Kidney tubule cell (primary cell): ENCODE measurements at regions not wholly inside any gene's neighbourhood (a gene's known extent, or its start where the extent isn't known, plus 50 kb on each side); places are given as distances from the start of the nearest gene placed in this dataset.
"Not testable (repeated sequence)": the region's sequence is repeated elsewhere in the genome, so short reads cannot be mapped to it uniquely, and the experiment has no call there.

Experiments
- DNase-seq: peaks from one replicate; pipeline ENCODE4 v3.0.0-alpha.2; 2018; ENCODE audit warnings: low spot score

DNA sequence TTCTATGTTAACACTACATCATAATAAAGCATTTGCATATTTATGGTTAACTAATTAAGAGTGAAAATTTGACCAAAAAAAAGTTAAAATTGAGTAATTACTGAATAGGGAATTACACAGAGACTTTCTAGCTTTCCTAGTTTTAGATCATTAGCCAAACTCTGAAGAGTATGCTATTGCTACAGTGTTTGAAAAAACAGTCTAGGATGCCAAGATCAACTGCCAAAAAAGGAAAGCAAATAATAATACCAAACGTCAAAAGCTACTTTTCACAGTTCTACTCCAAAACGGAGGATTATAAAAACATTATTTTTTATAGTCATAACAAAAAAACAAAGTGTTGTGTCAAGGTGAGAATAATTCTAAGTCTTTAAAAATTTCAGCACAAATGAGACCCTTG is 359.8 kb upstream of the CTSO start:
- DNase-seq, result no peak

DNA sequence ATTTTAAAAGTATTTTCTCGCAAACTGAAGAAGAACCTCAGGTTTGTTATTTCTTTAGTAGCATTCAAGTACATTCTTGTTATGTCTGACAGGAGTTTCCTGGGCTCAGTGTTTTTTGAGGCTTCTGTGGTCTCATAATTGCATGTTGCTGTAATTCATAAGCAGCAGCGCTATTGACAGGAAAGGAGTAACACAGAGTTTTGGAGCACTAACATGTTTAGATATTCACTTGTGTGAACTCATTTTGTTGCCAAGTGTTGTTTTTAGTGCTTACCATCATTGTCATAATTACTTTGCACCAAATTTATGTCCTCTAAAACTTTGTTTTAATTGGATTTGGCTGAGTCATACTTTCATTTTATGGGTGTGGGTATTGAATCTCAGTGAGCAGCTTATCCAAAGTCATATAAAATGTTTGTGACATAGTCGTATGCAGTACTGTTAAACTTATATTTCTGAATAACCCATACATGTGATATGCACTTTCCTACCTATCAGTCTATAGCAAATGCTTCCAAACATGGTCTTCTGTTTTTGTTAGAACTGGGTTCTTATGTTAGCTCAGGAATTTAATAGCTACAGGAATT is 358.7 kb upstream of the CTSO start:
- DNase-seq, result no peak

DNA sequence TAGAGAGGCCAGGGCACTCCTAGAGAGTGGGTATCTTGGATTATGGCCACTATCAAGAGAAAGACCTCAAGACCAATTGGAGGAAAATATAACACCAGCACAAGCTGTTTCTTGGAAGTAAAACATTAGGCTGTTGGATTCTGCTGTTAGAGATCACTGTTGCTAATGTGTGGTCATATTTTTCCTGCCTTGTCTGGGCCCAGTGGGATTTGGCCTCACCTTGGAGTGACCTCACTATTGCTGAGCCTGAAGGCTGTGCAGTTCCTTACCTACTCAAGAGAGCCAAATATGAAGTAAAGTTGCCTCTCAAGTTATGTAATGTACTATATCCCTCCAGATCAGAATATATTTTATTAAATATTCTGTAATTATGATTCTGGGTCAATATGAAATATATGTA is 355.4 kb upstream of the CTSO start:
- DNase-seq, result no peak

DNA sequence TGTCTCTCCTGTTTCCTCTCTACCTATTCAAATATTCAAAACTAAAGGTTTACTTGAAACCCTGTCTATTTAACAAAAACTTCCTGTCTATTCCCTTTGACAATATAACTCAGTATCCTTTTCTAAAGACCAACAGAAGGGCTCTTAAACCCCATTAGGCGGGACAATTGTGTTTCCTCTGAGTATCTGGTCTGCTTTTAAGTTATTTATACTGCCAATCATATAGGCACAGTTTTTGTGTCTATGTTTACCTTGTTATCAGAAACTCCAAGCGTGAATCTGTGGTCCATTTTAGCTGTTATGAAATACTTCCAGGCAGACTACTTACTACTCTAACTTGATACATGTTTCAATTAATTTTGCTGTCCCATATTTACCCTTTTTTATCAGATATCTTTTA is 350.0 kb upstream of the CTSO start:
- DNase-seq, result no peak

DNA sequence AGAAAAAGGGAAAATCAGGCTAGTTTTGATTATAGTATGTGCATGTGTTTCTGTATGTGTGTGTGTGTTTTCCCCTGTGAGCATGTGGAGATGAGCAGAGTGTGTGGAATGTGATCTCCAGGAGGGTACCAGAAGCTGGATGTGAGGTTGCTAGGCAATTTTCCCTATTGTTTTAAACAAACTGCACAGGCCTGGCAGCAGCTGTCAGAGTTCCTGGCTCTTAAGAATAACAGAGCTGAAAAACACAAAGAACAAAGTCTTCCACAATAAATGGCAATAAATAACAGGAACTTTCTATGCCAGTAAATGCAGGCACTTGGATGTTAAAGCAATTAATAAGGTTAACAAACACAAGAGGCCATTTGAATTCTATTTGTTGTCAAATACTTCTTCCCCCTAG is 344.6 kb upstream of the CTSO start:
- peak; percentile 90 for DNase-seq

DNA sequence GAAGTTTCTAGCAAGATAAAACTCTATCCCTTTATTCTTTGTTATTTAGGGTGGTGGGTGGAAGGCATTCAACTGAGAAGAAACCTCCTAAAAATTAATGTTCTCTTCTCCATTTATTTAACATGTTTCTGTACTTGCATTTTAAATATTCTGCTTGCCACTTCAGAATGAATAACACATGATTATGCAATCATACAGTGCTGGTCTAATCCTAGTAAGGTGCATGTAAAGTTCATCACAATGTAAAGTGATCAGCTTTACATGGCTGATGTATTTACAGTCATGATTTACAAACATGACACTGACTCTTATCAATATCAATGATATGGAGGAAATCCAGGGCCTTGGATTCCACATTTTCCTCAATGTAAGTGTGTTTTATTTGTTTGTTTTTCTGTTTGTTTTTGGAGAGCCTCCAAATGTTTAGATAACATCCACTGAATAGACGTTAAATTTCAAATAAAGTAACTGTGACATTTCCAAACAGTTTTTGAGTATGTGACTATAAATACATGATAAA is 342.1 kb upstream of the CTSO start:
- DNase-seq, result peak; percentile 13

DNA sequence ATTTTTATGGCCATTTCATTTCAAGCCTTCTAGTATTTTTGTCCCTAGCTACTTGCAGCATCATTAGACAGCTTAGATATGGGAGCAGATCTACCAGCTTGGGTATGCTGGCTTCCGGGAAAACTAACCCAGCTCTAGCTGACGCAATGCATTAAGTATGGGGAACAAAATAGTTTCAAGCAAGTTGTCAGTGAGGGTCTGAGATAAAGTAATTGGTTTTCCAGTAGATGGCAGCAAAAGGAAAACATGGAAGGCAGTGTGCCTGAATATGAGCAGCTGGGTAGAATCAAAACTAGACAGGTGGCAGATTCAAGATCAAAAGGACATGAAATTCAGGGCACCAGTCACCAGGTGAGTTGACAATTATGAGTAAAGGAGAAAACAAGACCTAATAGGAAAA is 340.9 kb upstream of the CTSO start:
- peak; percentile 95 for DNase-seq

DNA sequence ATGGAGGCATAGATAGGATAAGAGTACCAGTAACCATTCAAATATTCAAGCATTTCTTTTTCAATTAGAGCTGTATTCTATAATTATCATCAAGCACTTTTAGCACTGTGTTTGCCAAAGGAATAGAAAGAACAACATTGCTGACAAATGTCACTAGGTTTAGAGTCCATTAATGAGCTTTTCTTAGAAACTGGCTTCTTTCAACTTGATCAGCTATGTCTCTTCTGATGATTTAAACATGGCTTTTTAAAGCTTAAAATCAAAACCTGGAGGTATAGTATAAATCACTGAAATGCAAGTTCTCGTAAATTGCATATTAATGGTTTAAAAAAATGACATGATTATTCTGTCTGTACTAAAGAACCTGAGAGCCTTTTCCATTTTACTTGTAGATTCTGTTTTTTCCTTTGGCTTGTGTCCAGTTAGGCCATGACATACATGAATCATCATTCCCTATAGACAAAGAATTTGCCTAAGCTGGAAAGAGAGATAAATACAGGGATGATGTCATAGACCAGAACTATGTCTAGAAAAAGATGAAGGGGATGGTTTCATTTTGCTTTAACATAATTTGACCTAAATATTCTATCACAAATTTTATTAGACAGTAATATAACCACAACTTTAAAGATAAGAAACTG is 340.1 kb upstream of the CTSO start:
- peak; percentile 73 for DNase-seq

DNA sequence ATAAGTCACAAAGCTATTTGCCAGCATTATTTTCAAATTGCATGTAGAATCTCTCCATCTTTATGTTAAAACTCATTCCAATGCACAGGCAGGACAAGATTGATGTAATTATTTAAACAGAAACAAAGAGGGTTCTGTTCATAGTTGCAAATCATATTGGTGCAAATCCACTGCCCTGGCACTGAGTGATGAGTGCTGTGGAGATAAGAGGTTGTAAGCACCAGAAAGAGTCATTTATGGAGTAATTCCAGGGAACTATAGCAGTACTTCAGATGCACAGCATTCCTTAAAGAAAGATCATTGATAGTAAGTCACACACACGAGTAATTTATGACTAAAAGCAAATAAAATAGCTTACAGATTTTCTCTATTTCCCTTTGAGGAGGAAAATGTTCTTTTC is 337.7 kb upstream of the CTSO start:
- peak; percentile 59 for DNase-seq

DNA sequence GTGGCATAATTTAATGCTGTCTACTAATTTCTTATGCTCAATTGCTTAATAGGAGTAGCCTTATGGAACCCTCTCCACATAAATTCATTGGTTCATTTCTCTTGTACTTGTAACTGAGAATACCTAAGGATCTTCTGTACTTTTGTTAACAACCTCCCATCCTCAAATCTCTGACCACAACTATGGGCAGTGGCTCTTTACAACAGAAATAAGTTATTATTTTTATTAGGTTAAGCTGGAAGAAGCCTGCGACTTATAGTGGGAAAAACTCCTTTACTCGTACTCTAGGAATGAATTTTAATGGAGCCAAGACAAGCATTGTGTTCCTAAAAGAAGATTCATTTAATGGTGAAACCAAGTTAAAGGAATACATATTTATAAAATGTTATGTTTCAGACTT is 337.1 kb upstream of the CTSO start:
- no peak for DNase-seq

DNA sequence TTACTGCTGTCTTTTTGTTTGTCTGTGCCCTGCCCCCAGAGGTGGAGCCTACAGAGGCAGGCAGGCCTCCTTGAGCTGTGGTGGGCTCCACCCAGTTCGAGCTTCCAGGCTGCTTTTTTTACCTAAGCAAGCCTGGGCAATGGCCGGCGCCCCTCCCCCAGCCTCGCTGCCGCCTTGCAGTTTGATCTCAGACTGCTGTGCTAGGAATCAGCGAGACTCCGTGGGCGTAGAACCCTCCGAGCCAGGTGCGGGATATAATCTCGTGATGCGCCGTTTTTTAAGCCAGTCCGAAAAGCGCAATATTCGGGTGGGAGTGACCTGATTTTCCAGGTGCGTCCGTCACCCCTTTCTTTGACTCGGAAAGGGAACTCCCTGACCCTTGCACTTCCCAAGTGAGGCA is 336.4 kb upstream of the CTSO start:
- not testable (repeated sequence) for DNase-seq

DNA sequence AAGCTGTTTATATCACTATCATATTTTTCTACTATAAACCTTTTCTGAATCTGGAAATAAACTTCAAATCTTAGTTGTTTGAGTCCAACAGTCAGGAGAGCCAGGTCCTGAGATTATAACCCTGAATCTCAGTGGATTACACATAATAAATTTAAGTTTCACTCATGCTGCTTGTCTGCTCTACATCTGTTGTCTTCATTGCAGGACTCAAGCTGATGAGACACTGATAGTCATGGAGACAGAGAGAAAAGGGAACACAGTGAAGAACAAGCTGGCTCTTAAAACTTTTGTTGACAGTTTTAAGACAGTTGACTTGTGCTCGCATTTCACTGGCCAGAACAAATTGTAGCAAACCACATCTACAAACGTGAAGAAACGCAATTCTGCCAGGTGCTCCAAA is 327.0 kb upstream of the CTSO start:
- no peak for DNase-seq

DNA sequence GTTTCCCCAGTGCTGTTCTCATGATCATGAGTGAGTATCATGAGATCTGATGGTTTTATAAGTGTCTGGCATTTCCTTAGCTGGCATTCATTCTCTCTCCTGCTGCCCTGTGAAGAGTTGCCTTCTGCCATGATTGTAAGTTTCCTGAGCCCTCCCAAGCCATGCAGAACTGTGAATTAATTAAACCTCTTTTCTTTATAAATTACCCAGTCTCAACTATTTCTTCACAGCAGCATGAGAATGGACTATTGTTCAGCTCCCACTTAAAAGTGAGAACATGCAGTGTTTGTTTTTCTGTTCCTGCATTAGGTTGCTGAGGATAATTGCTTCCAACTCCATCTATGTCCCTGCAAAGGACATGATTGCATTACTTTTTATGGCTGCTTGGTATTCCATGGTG is 311.7 kb upstream of the CTSO start:
- DNase-seq, result no peak

DNA sequence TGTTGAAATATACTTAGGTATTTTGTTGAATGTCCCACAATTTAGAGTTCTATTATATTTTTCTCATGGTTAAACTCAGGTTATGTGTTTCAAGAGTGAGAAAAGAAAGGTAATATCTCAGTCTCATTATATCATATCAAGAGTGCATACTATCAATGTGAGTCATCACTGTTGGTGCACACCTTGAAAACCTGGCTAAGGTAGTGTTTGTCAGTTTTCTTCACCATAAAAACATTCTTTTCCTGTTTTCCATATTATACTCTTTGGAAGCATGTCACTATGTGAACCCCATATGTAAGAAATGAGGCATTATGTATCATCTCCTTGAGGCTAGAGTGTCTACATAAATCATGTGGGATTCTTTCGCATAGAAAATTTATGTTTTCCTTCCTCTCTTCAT is 307.6 kb upstream of the CTSO start:
- peak; percentile 10 for DNase-seq

DNA sequence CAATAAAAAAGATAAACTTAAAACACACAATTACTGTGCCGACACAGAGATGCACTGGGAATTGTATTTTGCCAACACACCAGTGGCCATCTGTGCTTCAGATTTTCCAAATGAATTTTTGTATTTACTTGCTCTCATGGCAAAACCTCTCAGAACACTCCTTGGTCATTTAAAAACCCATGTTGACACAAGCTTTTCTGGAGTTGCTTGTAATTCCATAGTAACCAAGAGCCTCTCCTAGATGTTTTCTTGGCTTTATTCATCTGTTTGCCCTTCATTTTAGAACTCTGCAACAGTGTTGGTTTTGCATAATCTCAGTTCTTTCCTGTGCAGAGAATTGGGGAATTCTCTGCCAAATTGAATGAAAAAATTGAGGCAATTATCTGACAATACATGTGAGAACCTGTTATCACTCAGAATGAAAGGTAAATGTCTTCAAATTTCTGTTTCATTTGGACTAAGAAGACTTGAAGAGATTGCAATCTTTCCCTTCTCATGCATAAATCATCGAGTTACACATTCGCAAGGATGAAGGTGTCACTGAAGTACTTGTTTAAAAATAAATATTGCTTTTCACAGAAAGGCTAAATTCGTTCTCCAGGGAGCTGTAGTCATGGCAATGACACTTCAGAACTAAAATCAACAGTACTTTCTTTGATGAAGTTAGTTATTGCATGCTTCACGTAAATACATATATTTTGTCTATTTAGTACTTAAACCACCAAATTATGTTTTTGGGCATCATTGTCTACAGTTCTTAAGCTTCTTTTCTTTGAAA is 301.8 kb upstream of the CTSO start:
- DNase-seq, result no peak

DNA sequence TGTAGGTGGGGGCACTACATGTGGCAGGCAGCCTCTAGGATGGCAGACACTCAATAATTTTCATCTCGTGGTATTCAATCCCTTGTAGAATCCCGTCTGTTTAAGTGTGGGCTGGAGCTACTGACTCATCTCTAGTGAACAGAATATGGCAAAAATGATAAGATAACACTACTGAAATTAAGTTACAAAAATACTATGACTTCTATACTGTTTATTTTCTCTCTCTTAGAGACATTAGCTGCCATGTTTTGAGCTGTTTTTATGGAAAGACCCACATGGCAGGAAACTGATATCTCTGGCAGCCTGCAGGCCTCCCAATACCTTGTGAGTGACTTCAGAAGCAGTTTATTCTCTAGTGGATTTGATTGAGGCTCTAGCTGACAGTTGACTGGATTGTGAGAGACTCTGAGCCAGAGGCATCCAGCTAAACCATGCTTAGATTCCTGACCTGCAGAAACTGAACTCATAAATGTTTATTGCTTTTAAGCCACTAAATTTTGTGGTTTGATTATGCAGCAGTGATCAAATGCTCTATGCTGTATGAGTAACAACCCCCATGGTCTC is 298.8 kb upstream of the CTSO start:
- DNase-seq, result no peak

DNA sequence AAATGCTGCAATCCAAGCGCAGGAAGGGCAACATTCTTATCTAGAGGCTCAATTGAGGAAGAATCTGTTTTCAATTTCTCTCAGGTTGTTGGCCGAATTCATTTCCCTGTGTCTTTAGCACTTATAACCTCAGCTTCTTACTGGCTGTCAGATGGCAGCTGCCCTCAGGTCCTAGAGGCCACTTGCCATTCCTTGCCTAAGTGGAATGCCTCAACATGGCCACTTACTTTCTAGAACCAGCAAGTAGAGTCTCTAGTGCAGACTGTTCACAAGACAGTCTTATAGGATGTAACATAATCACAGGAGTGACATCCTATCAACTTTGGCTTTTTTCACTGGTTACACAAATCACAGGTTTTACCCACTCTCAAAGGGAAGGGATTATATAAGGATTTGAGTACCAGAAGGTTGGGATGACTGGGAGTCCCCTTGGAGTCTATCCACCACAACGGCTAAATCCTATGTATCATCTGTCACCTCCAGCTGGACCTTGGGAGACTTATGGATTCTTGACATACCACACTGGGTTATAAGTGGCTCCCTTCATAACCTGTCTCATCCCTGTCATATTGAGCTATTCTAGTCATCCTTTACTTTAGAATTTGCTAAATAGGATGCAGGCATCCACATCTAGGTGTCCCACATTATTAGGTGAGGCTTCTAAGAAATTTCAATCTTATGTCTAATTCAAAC is 297.9 kb upstream of the CTSO start:
- no peak for DNase-seq

DNA sequence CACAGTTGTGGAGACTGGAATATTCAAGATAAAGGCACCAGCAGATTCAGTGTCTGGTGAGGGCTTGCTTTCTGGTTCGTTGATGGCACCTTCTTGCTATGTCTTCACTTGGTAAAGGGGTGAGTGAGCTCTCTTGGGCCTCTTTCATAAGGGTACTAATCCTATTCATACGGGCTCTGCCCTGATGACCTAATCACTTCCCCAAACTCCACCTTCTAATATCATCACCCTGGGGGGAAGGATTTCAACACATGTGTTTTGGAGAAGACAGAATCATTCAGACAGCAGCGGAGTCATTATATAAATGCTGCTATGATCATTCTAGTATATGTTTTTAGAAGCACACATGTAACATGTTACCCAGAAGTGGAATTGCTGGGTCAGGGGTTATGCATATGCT is 295.3 kb upstream of the CTSO start:
- no peak for DNase-seq

DNA sequence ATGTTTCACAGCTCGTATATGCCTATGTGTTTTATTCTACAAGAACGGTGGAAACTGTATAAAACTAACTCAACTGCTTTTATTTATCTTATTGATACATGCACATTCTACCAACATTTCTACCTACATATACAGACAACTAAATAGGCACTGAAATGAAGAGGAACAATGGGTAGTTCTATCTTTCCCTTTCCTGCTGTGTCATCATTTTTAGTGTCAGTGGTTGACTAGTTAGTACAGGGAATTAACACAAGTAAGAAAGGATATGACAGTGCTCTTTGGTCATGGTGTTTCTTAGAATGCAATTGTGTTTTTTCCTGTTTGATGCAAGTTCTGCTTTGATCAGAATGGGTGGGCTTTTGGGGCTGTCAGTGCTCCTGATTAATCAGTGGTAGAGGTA is 293.8 kb upstream of the CTSO start:
- DNase-seq, result no peak

DNA sequence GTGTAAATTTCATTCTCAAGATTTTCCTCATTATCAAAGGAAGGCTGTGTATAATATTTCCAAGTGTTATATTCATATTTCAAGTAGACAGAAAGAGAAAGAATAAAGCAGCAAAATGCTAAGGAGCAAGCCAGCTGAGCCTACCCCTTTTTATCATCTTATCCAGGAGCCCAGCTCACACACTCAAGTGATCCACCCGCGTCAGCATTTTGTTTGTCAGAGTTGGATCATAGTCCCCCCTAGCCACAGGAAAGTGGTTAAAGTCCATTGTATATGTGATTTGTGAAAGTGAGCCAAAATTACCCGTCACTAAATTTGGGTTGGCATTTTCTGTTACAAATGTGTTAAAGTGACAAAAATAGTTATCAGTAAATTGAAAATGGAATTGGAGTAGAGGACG is 289.3 kb upstream of the CTSO start:
- no peak for DNase-seq

DNA sequence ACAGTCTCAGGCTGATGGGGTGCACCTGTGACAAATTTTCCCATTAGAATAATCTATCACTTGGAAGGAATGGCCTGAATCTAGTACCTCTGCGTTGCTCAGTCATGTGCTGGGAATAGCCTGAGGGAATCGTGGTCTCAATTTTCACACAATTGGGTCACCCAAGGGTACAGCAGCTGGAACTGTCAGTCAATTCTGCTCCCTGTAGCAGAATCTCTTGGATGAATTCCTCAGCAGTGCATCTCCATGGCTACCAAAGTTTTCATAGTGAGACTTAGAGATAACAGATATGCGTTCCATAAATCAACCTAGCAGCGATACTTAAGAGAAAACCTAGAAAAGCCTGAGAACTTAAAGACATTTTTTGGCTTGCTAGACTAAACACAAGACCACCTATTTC is 288.7 kb upstream of the CTSO start:
- no peak for DNase-seq

DNA sequence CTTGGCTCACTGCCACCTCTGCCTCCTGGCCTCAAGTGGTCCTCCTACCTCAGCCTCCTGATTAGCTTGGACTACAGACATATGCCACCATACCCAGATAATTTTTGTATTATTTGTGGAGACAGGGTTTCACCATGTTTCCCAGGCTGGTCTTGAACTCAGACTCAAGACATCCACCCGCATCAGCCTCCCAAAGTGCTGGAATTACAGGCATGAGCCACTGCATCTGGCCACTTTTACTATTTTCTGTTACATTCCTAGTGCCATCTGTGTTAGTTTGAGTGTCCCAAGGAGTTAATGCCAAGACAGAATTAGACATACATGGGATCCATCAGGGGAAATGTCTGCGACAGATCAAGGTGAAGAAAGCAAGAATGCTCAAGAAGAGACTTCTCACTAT is 288.2 kb upstream of the CTSO start:
- no peak for DNase-seq

DNA sequence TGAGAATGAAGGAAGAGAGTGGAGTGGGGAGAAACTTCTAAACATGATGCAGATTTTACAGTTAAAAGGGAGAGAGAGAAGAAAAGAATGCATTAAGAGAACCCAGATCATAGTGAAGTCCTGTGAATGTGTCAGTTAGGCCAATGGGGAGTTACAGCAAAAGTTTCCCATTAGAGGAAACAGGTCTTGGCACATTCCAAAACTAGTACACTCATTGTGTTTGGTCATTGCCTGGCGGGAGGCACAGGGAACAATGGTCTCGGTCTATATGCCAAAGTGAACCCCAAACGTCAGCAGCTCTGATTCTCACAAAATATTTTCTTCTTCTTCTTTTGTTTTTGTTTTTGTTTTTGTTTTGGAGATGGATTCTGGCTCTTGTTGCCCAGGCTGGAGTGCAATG is 284.5 kb upstream of the CTSO start:
- no peak for DNase-seq
